Smooth muscle cell (in vitro differentiated cells): ENCODE measurements at regions not wholly inside any gene's neighbourhood (a gene's known extent, or its start where the extent isn't known, plus 50 kb on each side); places are given as distances from the start of the nearest gene placed in this dataset.

ENCODE experiments used
- DNase-seq: peaks from one replicate; lab custom pipeline; 2025; ENCODE audit not compliant: unreplicated experiment; lab: John Stamatoyannopoulos, UW
- H2AFZ ChIP-seq: fragments of 200-600 bp; sonication (generic); 2 replicates; pipeline ENCODE4 v1.6.0; 2016; ENCODE audit warnings: antibody characterized with exemption, low read depth, mild to moderate bottlenecking
- H3F3A ChIP-seq: fragments of 200-600 bp; sonication (generic); 2 replicates; pipeline ENCODE4 v1.6.0; 2017; ENCODE audit warnings: antibody characterized with exemption, low read depth
- H3K27ac ChIP-seq: fragments of 200-600 bp; sonication (generic); 2 replicates; pipeline ENCODE4 v1.5.1; 2016; ENCODE audit warnings: low read depth, mild to moderate bottlenecking
- H3K27me3 ChIP-seq: fragments of 200-600 bp; sonication (generic); 2 replicates; pipeline ENCODE4 v1.6.1; 2016; ENCODE audit warnings: low read depth, mild to moderate bottlenecking
- H3K36me3 ChIP-seq: fragments of 200-600 bp; sonication (generic); 2 replicates; pipeline ENCODE4 v1.5.1; 2016; ENCODE audit warnings: low read depth
- H3K4me1 ChIP-seq: fragments of 200-600 bp; sonication (generic); 2 replicates; pipeline ENCODE4 v1.5.1; 2016; ENCODE audit warnings: low read depth
- H3K4me2 ChIP-seq: fragments of 200-600 bp; sonication (generic); 2 replicates; pipeline ENCODE4 v1.6.0; 2016; ENCODE audit warnings: mild to moderate bottlenecking
- H3K4me3 ChIP-seq: fragments of 200-600 bp; sonication (generic); 2 replicates; pipeline ENCODE4 v1.5.1; 2016; ENCODE audit warnings: mild to moderate bottlenecking
- H3K79me2 ChIP-seq: fragments of 200-600 bp; sonication (generic); 2 replicates; pipeline ENCODE4 v1.6.0; 2016; ENCODE audit warnings: low read depth, mild to moderate bottlenecking
- H3K9ac ChIP-seq: fragments of 200-600 bp; sonication (generic); 2 replicates; pipeline ENCODE4 v1.6.0; 2016; ENCODE audit warnings: low read depth
- H3K9me3 ChIP-seq: fragments of 200-600 bp; sonication (generic); replicated peaks from 2 replicates; pipeline ENCODE4 v1.5.1; 2016; ENCODE audit warnings: low read depth
- H4K20me1 ChIP-seq: fragments of 200-600 bp; sonication (generic); 2 replicates; pipeline ENCODE4 v1.6.0; 2016; ENCODE audit warnings: low read depth
- WGBS: methylation state at CpG from one replicate; pipeline ENCODE4 v1.1.7; 2016; ENCODE audit warnings: low lambda C conversion rate; 5-methylcytosine and 5-hydroxymethylcytosine counted together
- TF ChIP-seq, protein P1 (sequence below): fragments of 200-600 bp; sonication (generic); IDR thresholded peaks from 2 replicates; pipeline ENCODE4 v1.5.1; 2017; ENCODE audit warnings: borderline replicate concordance, mild to moderate bottlenecking, antibody characterized with exemption; ENCODE audit not compliant: insufficient read depth, poor library complexity, severe bottlenecking

- no peaks in the 10 kb centered on the region for H4K20me1 ChIP-seq
- H3F3A ChIP-seq: no peaks in the 10 kb centered on the region
- DNase-seq: no peak
These were observed 238.1 kb downstream of the OLFM4 start for GRCh38 chr13:53266757-53267156.

DNA sequence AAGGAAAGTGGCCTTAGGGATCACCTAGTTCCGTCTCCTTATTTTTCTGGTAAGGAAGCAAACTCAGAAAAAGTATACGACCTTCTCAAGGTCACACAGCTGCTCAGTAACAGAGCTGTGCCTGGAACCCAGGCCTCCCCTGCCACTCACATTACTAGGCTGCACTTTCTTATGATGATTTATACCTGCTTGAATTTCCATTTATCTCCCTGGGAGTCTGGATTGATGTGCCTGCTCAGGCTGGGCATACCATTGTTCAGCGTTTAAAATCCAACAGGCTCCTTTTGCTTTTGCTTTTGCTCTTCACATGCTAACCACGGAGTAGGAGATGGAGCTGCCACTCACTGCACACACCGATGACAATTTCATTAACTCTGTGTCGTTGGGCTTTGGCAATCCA, 241.0 kb downstream of the OLFM4 start:
- H3K4me3 ChIP-seq: no peak overlapping the region
- no peak overlapping the region for H2AFZ ChIP-seq
- H3K27me3 ChIP-seq: peaks cover 10% of the 10 kb centered on the region
- TF ChIP-seq, protein P1, sequence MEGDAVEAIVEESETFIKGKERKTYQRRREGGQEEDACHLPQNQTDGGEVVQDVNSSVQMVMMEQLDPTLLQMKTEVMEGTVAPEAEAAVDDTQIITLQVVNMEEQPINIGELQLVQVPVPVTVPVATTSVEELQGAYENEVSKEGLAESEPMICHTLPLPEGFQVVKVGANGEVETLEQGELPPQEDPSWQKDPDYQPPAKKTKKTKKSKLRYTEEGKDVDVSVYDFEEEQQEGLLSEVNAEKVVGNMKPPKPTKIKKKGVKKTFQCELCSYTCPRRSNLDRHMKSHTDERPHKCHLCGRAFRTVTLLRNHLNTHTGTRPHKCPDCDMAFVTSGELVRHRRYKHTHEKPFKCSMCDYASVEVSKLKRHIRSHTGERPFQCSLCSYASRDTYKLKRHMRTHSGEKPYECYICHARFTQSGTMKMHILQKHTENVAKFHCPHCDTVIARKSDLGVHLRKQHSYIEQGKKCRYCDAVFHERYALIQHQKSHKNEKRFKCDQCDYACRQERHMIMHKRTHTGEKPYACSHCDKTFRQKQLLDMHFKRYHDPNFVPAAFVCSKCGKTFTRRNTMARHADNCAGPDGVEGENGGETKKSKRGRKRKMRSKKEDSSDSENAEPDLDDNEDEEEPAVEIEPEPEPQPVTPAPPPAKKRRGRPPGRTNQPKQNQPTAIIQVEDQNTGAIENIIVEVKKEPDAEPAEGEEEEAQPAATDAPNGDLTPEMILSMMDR: no peak
- H4K20me1 ChIP-seq: no peaks in the 10 kb centered on the region
- H3K4me2 ChIP-seq: no peak overlapping the region
- no peak overlapping the region for H3K9ac ChIP-seq
- no peak for DNase-seq
- 87% methylated on average over 6 of the region's 6 CpGs for WGBS
- H3K27ac ChIP-seq: no peak overlapping the region
- H3K4me1 ChIP-seq: no peaks in the 10 kb centered on the region
- H3K79me2 ChIP-seq: no peaks in the 10 kb centered on the region
- H3K36me3 ChIP-seq: no peaks in the 10 kb centered on the region
- no peaks in the 10 kb centered on the region for H3K9me3 ChIP-seq
- no peaks in the 10 kb centered on the region for H3F3A ChIP-seq

More at GRCh38 chr13:53266757-53267156, 238.1 kb downstream of the OLFM4 start:
- Histone ChIP-seq H3K9ac (no peak overlapping the region), H3K27me3 (peaks cover 3% of the 10 kb centered on the region), H3K9me3 (no peaks in the 10 kb centered on the region), H3K4me1 (no peaks in the 10 kb centered on the region), H3K27ac (no peak overlapping the region), H3K4me2 (no peak overlapping the region), H2AFZ (no peak overlapping the region), H3K36me3 (no peaks in the 10 kb centered on the region), H3K4me3 (no peak overlapping the region), H3K79me2 (no peaks in the 10 kb centered on the region)
- TF ChIP-seq, protein P1: no peak
- WGBS: 89% methylated on average over 4 of the region's 4 CpGs

- 66% methylated on average over 2 of the region's 2 CpGs for WGBS
- DNase-seq: no peak
These were observed 244.3 kb downstream of the OLFM4 start for GRCh38 chr13:53272873-53273272.

DNA sequence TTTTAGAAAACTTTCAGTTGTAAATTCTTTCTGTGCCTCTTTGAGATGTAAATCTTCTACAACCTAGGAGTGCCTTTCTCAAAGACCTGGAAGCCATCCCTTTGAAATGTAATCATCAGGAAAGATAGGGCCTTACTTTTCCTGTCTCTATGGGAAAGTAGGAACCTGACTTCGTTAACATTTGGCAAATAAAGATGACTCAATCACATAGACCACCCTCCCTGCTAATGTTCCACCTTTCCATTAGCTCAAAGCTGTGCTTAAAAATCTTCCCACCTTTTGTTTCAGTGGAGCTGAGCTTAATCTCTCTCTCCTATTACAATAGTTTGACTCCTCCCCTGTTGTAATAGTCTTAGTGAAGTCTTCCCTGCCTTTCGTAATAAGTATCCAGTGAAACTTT, 247.7 kb downstream of the OLFM4 start:
- no peaks in the 10 kb centered on the region for H3K36me3 ChIP-seq
- no peaks in the 10 kb centered on the region for H4K20me1 ChIP-seq
- H3K4me2 ChIP-seq: no peak overlapping the region
- H2AFZ ChIP-seq: no peak overlapping the region
- H3F3A ChIP-seq: no peaks in the 10 kb centered on the region
- DNase-seq: no peak
- H3K9me3 ChIP-seq: no peaks in the 10 kb centered on the region
- H3K27me3 ChIP-seq: peaks cover 36% of the 10 kb centered on the region
- peaks cover 21% of the 10 kb centered on the region for H3K4me1 ChIP-seq
- H3K9ac ChIP-seq: no peak overlapping the region
- no peak overlapping the region for H3K27ac ChIP-seq
- 18% methylated on average over 2 of the region's 2 CpGs for WGBS
- TF ChIP-seq, protein P1: no peak
- no peaks in the 10 kb centered on the region for H3K79me2 ChIP-seq
- no peak overlapping the region for H3K4me3 ChIP-seq

More at GRCh38 chr13:53272873-53273272, 244.3 kb downstream of the OLFM4 start:
- Histone ChIP-seq H3K4me3 (no peak overlapping the region), H3K9me3 (no peaks in the 10 kb centered on the region), H2AFZ (no peak overlapping the region), H3K4me1 (peaks cover 21% of the 10 kb centered on the region), H3F3A (no peaks in the 10 kb centered on the region), H3K4me2 (no peak overlapping the region), H3K27ac (no peak overlapping the region), H3K36me3 (no peaks in the 10 kb centered on the region), H3K27me3 (peaks cover 23% of the 10 kb centered on the region), H3K79me2 (no peaks in the 10 kb centered on the region), H4K20me1 (no peaks in the 10 kb centered on the region), H3K9ac (no peak overlapping the region)
- TF ChIP-seq, protein P1: no peak
